ENCODE measurements at regions not wholly inside any gene's neighbourhood (a gene's known extent, or its start where the extent isn't known, plus 50 kb on each side); places are given as distances from the start of the nearest gene placed in this dataset.

GRCh38 chr2:234677758-234678538 lies 181.1 kb upstream of the ARL4C start:
- TF ChIP-seq CTCF (IDR thresholded peaks at IDR 0.05; ENCODE audit: low read depth, low read length): no peak
- TF ChIP-seq POLR2A (IDR thresholded peaks at IDR 0.05; ENCODE audit: extremely low read depth, insufficient read length): no peak
